OCI-LY1 (cell line): ENCODE measurements at regions not wholly inside any gene's neighbourhood (a gene's known extent, or its start where the extent isn't known, plus 50 kb on each side); places are given as distances from the start of the nearest gene placed in this dataset.

Source experiments
- H2AFZ ChIP-seq: fragments of 200-600 bp; sonication (generic), shearing (Covaris generic); 2 replicates; pipeline ENCODE4 v1.6.0; 2014; ENCODE audit warnings: antibody characterized with exemption, mild to moderate bottlenecking, low read length
- H3F3A ChIP-seq: fragments of 200-600 bp; sonication (generic), shearing (Covaris generic); 2 replicates; pipeline ENCODE4 v1.6.0; 2014; ENCODE audit warnings: mild to moderate bottlenecking, antibody characterized with exemption, low read length, moderate library complexity; ENCODE audit not compliant: insufficient read depth
- H3K27ac ChIP-seq: fragments of 200-600 bp; sonication (generic); 2 replicates; pipeline ENCODE4 v1.5.1; 2014; ENCODE audit warnings: low read length, mixed run types, mild to moderate bottlenecking, low read depth; ENCODE audit not compliant: poor library complexity, severe bottlenecking
- H3K27me3 ChIP-seq: fragments of 200-600 bp; sonication (generic); 2 replicates; pipeline ENCODE4 v1.6.0; 2014; ENCODE audit warnings: antibody characterized with exemption, mild to moderate bottlenecking, low read length, moderate library complexity; ENCODE audit not compliant: insufficient read depth
- H3K36me3 ChIP-seq: fragments of 200-600 bp; sonication (generic); 2 replicates; pipeline ENCODE4 v1.6.1; 2014; ENCODE audit warnings: mild to moderate bottlenecking, antibody characterized with exemption, low read length, moderate library complexity, mixed read lengths; ENCODE audit not compliant: insufficient read depth
- H3K4me1 ChIP-seq: fragments of 200-600 bp; sonication (generic); 2 replicates; pipeline ENCODE4 v1.5.1; 2014; ENCODE audit warnings: mild to moderate bottlenecking, low read length, moderate library complexity; ENCODE audit not compliant: insufficient read depth, severe bottlenecking
- H3K4me2 ChIP-seq: fragments of 200-600 bp; sonication (generic), shearing (Covaris generic); 2 replicates; pipeline ENCODE4 v1.6.1; 2014; ENCODE audit warnings: low read length
- H3K4me3 ChIP-seq: fragments of 200-600 bp; sonication (generic); 2 replicates; pipeline ENCODE4 v1.5.1; 2014; ENCODE audit warnings: low read length, low read depth, mild to moderate bottlenecking, mixed read lengths; ENCODE audit not compliant: poor library complexity, severe bottlenecking
- H3K79me2 ChIP-seq: fragments of 200-600 bp; shearing (Covaris generic); 2 replicates; pipeline ENCODE4 v1.6.1; 2016; ENCODE audit warnings: mixed run types, low read length, mixed read lengths; ENCODE audit not compliant: insufficient read depth
- H3K9ac ChIP-seq: fragments of 200-600 bp; sonication (generic), shearing (Covaris generic); 2 replicates; pipeline ENCODE4 v1.6.1; 2014; ENCODE audit warnings: mild to moderate bottlenecking, low read length, mixed read lengths
- H3K9me2 ChIP-seq: fragments of 200-600 bp; sonication (generic), shearing (Covaris generic); 2 replicates; pipeline ENCODE4 v1.6.1; 2014; ENCODE audit warnings: low read depth, mild to moderate bottlenecking, low read length, mixed read lengths
- H3K9me3 ChIP-seq: fragments of 200-600 bp; shearing (Covaris generic); 2 replicates; pipeline ENCODE4 v1.6.1; 2014; ENCODE audit warnings: low read length, mixed read lengths
- H4K20me1 ChIP-seq: fragments of 200-600 bp; sonication (generic), shearing (Covaris generic); 2 replicates; pipeline ENCODE4 v1.6.0; 2016; ENCODE audit warnings: mild to moderate bottlenecking, low read length; ENCODE audit not compliant: insufficient read depth
- CTCF ChIP-seq: fragments of 200-600 bp; sonication (generic), shearing (Covaris generic); IDR thresholded peaks from 2 replicates; pipeline ENCODE4 v1.5.1; 2017; ENCODE audit warnings: mild to moderate bottlenecking, antibody characterized with exemption, low read length, moderate library complexity, mixed read lengths
- EZH2 ChIP-seq: fragments of 200-600 bp; sonication (generic), shearing (Covaris generic); IDR thresholded peaks from 2 replicates; pipeline ENCODE4 v1.8.0; 2017; ENCODE audit warnings: borderline replicate concordance, mixed run types, mild to moderate bottlenecking, antibody characterized with exemption, low read length, moderate library complexity, mixed read lengths

GRCh38 chr4:135186002-135186401 lies 984.4 kb upstream of the PABPC4L start:
- H3F3A ChIP-seq: no peaks in the 10 kb centered on the region
- H3K9me3 ChIP-seq: no peaks in the 10 kb centered on the region
- no peak overlapping the region for H3K27ac ChIP-seq
- H4K20me1 ChIP-seq: no peaks in the 10 kb centered on the region
- H3K9ac ChIP-seq: no peak overlapping the region
- H2AFZ ChIP-seq: no peak overlapping the region
- H3K27me3 ChIP-seq: no peaks in the 10 kb centered on the region
- no peaks in the 10 kb centered on the region for H3K9me2 ChIP-seq
- no peak overlapping the region for H3K4me2 ChIP-seq
- H3K4me3 ChIP-seq: no peak overlapping the region
- no peaks in the 10 kb centered on the region for H3K79me2 ChIP-seq
- H3K36me3 ChIP-seq: no peaks in the 10 kb centered on the region
- TF ChIP-seq EZH2: no peak
- no peak for TF ChIP-seq CTCF
- H3K4me1 ChIP-seq: no peaks in the 10 kb centered on the region

GRCh38 chr4:135185256-135185655 lies 983.7 kb upstream of the PABPC4L start:
- Histone ChIP-seq H3K4me1 (no peaks in the 10 kb centered on the region), H3K4me3 (no peak overlapping the region), H4K20me1 (no peaks in the 10 kb centered on the region), H3K4me2 (no peak overlapping the region), H3K9me2 (no peaks in the 10 kb centered on the region), H3K27ac (no peak overlapping the region), H2AFZ (no peak overlapping the region), H3K36me3 (no peaks in the 10 kb centered on the region), H3K9ac (no peak overlapping the region), H3K9me3 (no peaks in the 10 kb centered on the region), H3K27me3 (no peaks in the 10 kb centered on the region), H3K79me2 (no peaks in the 10 kb centered on the region), H3F3A (no peaks in the 10 kb centered on the region)
- no peak for TF ChIP-seq EZH2
- no peak for TF ChIP-seq CTCF

GRCh38 chr4:135184715-135185114 lies 983.1 kb upstream of the PABPC4L start:
- Histone ChIP-seq H3K4me1 (no peaks in the 10 kb centered on the region), H4K20me1 (no peaks in the 10 kb centered on the region), H3K4me2 (no peak overlapping the region), H3K27me3 (no peaks in the 10 kb centered on the region), H3K9me2 (no peaks in the 10 kb centered on the region), H3K9ac (no peak overlapping the region), H2AFZ (no peak overlapping the region), H3K36me3 (no peaks in the 10 kb centered on the region), H3K79me2 (no peaks in the 10 kb centered on the region), H3K9me3 (no peaks in the 10 kb centered on the region), H3K27ac (no peak overlapping the region), H3K4me3 (no peak overlapping the region), H3F3A (no peaks in the 10 kb centered on the region)
- TF ChIP-seq CTCF (no peak), EZH2 (no peak)
